Astrocyte (in vitro differentiated cells and primary cell): ENCODE measurements at regions not wholly inside any gene's neighbourhood (a gene's known extent, or its start where the extent isn't known, plus 50 kb on each side); places are given as distances from the start of the nearest gene placed in this dataset.

Experiments used
- DNase-seq: peaks from one replicate; pipeline ENCODE4 v3.0.0-alpha.2; 2010; ENCODE audit warnings: low read depth
- FAIRE-seq: peaks from 2 replicates; lab custom pipeline; 2011; peaks lifted over from hg19 to GRCh38; lab: Jason Lieb, UNC
- H2AFZ ChIP-seq: 2 replicates; pipeline ENCODE4 v1.6.0; 2012; ENCODE audit warnings: low read depth, low read length, inconsistent platforms
- H3K27ac ChIP-seq: 2 replicates; pipeline ENCODE4 v1.5.1; 2011; ENCODE audit warnings: low read depth, low read length, inconsistent platforms
- H3K27me3 ChIP-seq: 2 replicates; pipeline ENCODE4 v1.6.0; 2011; ENCODE audit warnings: low read length, inconsistent platforms; ENCODE audit not compliant: insufficient read depth
- H3K36me3 ChIP-seq: 2 replicates; pipeline ENCODE4 v1.5.1; 2011; ENCODE audit warnings: low read length, inconsistent platforms; ENCODE audit not compliant: insufficient read depth
- H3K4me1 ChIP-seq: 2 replicates; pipeline ENCODE4 v1.5.1; 2011; ENCODE audit warnings: low read length, inconsistent platforms; ENCODE audit not compliant: insufficient read depth
- H3K4me2 ChIP-seq: 2 replicates; pipeline ENCODE4 v1.6.0; 2012; ENCODE audit warnings: low read length, inconsistent platforms
- H3K4me3 ChIP-seq: 2 replicates; pipeline ENCODE4 v1.5.1; 2011; ENCODE audit warnings: low read depth, mild to moderate bottlenecking, low read length, inconsistent platforms; ENCODE audit not compliant: insufficient read depth
- H3K79me2 ChIP-seq: 2 replicates; pipeline ENCODE4 v1.6.0; 2012; ENCODE audit warnings: mild to moderate bottlenecking, low read length, inconsistent platforms; ENCODE audit not compliant: insufficient read depth
- H3K9ac ChIP-seq: 2 replicates; pipeline ENCODE4 v1.6.0; 2012; ENCODE audit warnings: mild to moderate bottlenecking, low read length, inconsistent platforms
- H3K9me3 ChIP-seq: 2 replicates; pipeline ENCODE4 v1.5.1; 2012; ENCODE audit warnings: low read depth, mild to moderate bottlenecking, low read length, inconsistent platforms; ENCODE audit not compliant: insufficient read depth
- H4K20me1 ChIP-seq: 2 replicates; pipeline ENCODE4 v1.6.0; 2012; ENCODE audit warnings: low read length, inconsistent platforms; ENCODE audit not compliant: insufficient read depth
- H3K27ac Mint-ChIP-seq: one replicate; pipeline ENCODE4 v1.8.0; 2021; ENCODE audit warnings: mild to moderate bottlenecking, mixed read lengths; ENCODE audit not compliant: unreplicated experiment
- H3K27me3 Mint-ChIP-seq: one replicate; pipeline ENCODE4 v1.8.0; 2021; ENCODE audit warnings: low read depth, mixed read lengths; ENCODE audit not compliant: unreplicated experiment
- H3K36me3 Mint-ChIP-seq: one replicate; pipeline ENCODE4 v1.8.0; 2021; ENCODE audit warnings: low read depth, mixed read lengths; ENCODE audit not compliant: unreplicated experiment
- H3K4me1 Mint-ChIP-seq: one replicate; pipeline ENCODE4 v1.8.0; 2021; ENCODE audit warnings: low read depth, mixed read lengths; ENCODE audit not compliant: unreplicated experiment
- H3K4me3 Mint-ChIP-seq: one replicate; pipeline ENCODE4 v1.8.0; 2021; ENCODE audit warnings: mild to moderate bottlenecking, moderate library complexity, mixed read lengths; ENCODE audit not compliant: unreplicated experiment
- H3K9me3 Mint-ChIP-seq: one replicate; pipeline ENCODE4 v1.8.0; 2021; ENCODE audit warnings: mild to moderate bottlenecking, mixed read lengths; ENCODE audit not compliant: unreplicated experiment
- CTCF ChIP-seq: IDR thresholded peaks from 2 replicates; pipeline ENCODE4 v1.5.1; 2011; ENCODE audit warnings: low read depth, mild to moderate bottlenecking, inconsistent platforms, low read length, moderate library complexity; ENCODE audit not compliant: insufficient read depth
- EZH2 ChIP-seq: IDR thresholded peaks from 2 replicates; pipeline ENCODE4 v1.6.1; 2012; ENCODE audit warnings: mild to moderate bottlenecking, low read length, inconsistent platforms; ENCODE audit not compliant: insufficient read depth

- Mint-ChIP-seq H3K27ac (no peak overlapping the region), H3K4me1 (peaks cover 13% of the 10 kb centered on the region), H3K36me3 (no peaks in the 10 kb centered on the region), H3K9me3 (peaks cover 8% of the 10 kb centered on the region), H3K27me3 (peaks cover 41% of the 10 kb centered on the region), H3K4me3 (no peak overlapping the region)
- Histone ChIP-seq H3K27ac (no peak overlapping the region), H3K79me2 (no peaks in the 10 kb centered on the region), H2AFZ (no peak overlapping the region), H3K4me3 (no peak overlapping the region), H3K27me3 (peaks cover 11% of the 10 kb centered on the region), H3K9ac (no peak overlapping the region), H3K9me3 (no peaks in the 10 kb centered on the region), H3K4me1 (no peaks in the 10 kb centered on the region), H4K20me1 (no peaks in the 10 kb centered on the region), H3K4me2 (no peak overlapping the region), H3K36me3 (no peaks in the 10 kb centered on the region)
- DNase-seq (no peak), FAIRE-seq (no peak)
- TF ChIP-seq EZH2 (no peak), CTCF (no peak)
These were observed 129.6 kb upstream of the RAB4A start for GRCh38 chr1:229141271-229141670.

GRCh38 chr1:229141689-229142377, 129.1 kb upstream of the RAB4A start:
- no peaks in the 10 kb centered on the region for H3K9me3 ChIP-seq
- FAIRE-seq = no peak

More at GRCh38 chr1:229141689-229142377, 129.1 kb upstream of the RAB4A start:
- Histone ChIP-seq H2AFZ (no peak overlapping the region), H3K79me2 (no peaks in the 10 kb centered on the region), H3K4me1 (no peaks in the 10 kb centered on the region), H3K4me3 (no peak overlapping the region), H3K36me3 (no peaks in the 10 kb centered on the region), H3K27ac (no peak overlapping the region), H3K27me3 (peaks cover 14% of the 10 kb centered on the region), H4K20me1 (no peaks in the 10 kb centered on the region), H3K4me2 (no peak overlapping the region), H3K9ac (no peak overlapping the region)
- Mint-ChIP-seq H3K4me3 (no peak overlapping the region), H3K9me3 (peaks cover 7% of the 10 kb centered on the region), H3K36me3 (no peaks in the 10 kb centered on the region), H3K27me3 (peaks cover 44% of the 10 kb centered on the region), H3K27ac (no peak overlapping the region), H3K4me1 (peaks cover 13% of the 10 kb centered on the region)
- TF ChIP-seq CTCF (no peak), EZH2 (no peak)
- no peak for DNase-seq
